Urinary bladder (tissue), 3 donors: ENCODE measurements at regions not wholly inside any gene's neighbourhood (a gene's known extent, or its start where the extent isn't known, plus 50 kb on each side); places are given as distances from the start of the nearest gene placed in this dataset.

ENCODE experiments used
- DNase-seq: peaks from one replicate; pipeline ENCODE4 v3.0.0-alpha.2; 2015; ENCODE audit errors: extremely low spot score
- H3K27ac ChIP-seq: one replicate; pipeline ENCODE4 v1.5.1; 2013; ENCODE audit warnings: low read depth, mild to moderate bottlenecking, moderate library complexity
- H3K36me3 ChIP-seq: one replicate; pipeline ENCODE4 v1.6.1; 2013; ENCODE audit warnings: mild to moderate bottlenecking, moderate library complexity; ENCODE audit not compliant: insufficient read depth
- H3K4me1 ChIP-seq: one replicate; pipeline ENCODE4 v1.6.1; 2013; ENCODE audit warnings: mild to moderate bottlenecking, moderate library complexity; ENCODE audit not compliant: insufficient read depth
- H3K4me3 ChIP-seq: one replicate; pipeline ENCODE4 v1.5.1; 2013; ENCODE audit warnings: low read depth, low read length
- WGBS: extraction: QIAGEN DNeasy Blood & Tissue Kit; methylation state at CpG from one replicate; pipeline ENCODE4 v1.1.7; 2013; 5-methylcytosine and 5-hydroxymethylcytosine counted together
- donor health status: healthy with polysubstance abuse.
- donor health status: healthy.

DNA sequence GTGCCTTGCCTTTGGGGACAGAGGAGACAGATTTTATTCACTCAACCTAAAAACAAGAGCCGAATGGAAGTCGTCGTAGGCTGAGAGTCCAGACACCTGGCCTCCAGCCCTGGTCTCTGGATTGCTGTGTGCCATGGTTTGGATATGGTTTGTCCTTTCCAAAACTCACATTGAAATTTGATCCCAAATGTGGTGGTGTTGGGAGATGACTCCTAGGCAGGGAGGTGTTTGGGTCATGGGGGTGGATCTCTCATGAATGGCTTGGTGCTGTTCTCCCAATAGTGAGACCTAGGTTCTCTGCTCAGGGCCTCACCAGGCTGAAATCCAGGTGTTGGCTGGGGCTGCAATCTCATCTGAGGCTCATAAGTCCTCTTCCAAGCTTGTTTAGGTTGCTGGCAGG, 75.5 kb downstream of the FOXD2 start:
- no peaks in the 10 kb centered on the region for H3K36me3 ChIP-seq
- no peaks in the 10 kb centered on the region for H3K4me1 ChIP-seq
- H3K4me3 ChIP-seq = no peak overlapping the region
- no peak overlapping the region for H3K27ac ChIP-seq
- 90% methylated on average over 3 of the region's 3 CpGs for WGBS
- DNase-seq = no peak

DNA sequence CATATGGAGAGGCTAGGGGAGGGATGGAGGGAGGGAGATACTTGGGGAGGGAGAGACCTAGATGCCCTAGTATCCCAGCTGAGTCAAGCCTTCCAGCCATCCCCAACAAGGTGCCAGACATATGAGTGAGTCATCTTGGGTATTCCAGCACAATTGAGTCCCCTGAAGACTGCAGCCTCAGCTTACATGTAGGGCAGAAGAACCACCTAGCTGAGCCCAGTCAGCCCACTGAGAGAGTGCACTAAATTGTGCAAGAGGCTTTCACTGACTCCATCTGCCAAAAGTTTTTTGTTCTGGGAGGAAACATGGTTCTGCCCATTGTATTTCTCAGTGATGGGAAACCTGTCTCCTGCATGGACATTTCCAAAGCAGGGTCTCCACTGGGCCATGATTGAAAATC, 76.4 kb downstream of the FOXD2 start:
- Histone ChIP-seq H3K4me3 (no peak overlapping the region), H3K4me1 (no peaks in the 10 kb centered on the region), H3K27ac (no peak overlapping the region), H3K36me3 (no peaks in the 10 kb centered on the region)
- no peak for DNase-seq

DNA sequence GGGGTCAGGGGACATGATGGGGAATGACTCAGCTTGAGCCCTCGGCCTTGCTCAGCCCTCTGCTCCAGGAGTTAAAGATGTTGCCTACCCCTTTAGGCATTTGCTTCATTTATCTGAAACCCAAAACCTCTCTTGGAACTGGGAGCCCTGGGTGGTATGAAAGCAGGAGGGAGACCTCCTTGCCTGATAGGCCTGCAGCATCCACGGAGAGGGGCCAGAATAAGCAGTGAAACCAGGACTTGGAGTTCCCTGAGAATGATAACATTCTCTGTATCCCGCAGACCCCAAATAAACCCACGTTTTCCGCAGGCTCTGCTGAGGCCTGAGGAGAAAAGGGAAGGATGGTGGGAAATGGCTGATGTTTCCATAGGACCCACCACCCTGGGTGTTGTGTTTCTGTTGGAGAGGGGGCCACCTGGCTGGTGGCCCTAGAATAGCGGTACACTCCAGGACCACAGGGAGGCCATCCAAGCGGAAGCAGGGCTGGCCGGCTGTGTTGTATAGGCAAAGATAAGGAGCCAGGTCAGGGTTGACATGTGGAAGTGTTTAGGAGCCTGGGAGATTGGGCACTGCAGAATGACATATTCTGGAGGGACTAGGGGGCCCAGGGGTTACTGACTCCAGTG, 77.4 kb downstream of the FOXD2 start:
- WGBS = 77% methylated on average over 8 of the region's 8 CpGs
- Histone ChIP-seq H3K27ac (no peak overlapping the region), H3K36me3 (no peaks in the 10 kb centered on the region), H3K4me3 (no peak overlapping the region), H3K4me1 (no peaks in the 10 kb centered on the region)
- DNase-seq = no peak

DNA sequence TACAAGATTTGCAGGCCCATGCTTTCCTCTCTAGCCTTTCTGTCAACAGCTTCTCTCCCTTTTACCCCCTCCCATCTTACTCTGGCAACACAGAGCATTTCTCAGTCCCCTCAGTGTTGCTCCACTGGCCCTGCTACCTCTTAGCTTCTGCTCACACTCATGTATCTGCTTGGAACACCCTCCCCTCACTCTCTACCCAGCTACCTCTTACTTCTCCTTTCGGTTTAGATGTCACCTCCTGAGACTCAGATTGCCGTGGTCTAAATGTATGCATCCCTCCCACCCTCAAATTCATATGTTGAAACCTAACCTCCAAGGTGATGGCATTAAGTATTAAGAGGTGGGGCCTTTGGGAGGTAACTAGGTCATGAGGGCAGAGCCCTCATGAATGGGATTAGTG, 80.1 kb downstream of the FOXD2 start:
- H3K27ac ChIP-seq = no peak overlapping the region
- 64% methylated on average over 2 of the region's 2 CpGs for WGBS
- no peak overlapping the region for H3K4me3 ChIP-seq
- H3K4me1 ChIP-seq = no peaks in the 10 kb centered on the region
- no peaks in the 10 kb centered on the region for H3K36me3 ChIP-seq
- no peak for DNase-seq

DNA sequence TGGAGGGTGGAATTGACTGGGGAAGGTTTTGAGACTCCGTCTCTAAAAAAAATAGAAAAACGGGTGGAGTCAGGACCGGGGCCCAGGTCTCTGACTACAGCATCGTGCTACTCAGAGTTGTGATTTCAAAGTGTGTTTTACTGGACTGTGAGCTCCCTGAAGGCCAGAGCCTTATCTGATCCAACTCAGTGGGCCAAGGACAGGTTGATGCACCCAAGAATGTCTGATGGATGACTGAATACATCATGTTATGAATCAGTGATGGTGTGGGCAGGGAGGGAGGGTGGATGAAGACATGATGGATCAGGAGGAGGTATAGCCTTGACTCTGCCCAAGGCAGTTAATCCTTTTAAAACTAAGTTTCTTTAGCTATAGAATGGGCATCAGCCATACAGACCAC, 81.6 kb downstream of the FOXD2 start:
- H3K27ac ChIP-seq = no peak overlapping the region
- no peaks in the 10 kb centered on the region for H3K4me1 ChIP-seq
- H3K4me3 ChIP-seq = no peak overlapping the region
- 84% methylated on average over 4 of the region's 4 CpGs for WGBS
- H3K36me3 ChIP-seq = no peaks in the 10 kb centered on the region
- no peak for DNase-seq

DNA sequence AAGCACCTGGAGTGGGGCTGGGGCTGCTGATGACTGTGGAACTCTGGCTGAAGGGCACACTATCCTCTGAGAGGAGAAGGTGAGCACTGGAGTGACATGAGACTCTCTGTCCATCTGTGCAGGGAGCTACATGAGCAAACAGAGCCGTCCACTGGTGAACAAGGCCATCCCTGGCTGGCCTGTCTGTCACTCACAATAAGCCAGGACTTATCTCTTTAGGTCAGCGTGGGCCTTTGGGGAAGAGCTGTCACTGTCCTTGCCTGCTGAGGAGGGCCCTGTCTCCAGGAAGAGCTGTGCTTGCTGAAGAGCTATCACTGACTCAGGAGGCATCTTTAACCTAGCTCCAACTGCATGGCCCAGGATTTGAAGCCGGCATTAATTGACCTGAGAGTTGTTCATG, 82.1 kb downstream of the FOXD2 start:
- DNase-seq = no peak
- H3K27ac ChIP-seq = no peak overlapping the region
- no peaks in the 10 kb centered on the region for H3K36me3 ChIP-seq
- WGBS = 92% methylated on average over 3 of the region's 3 CpGs
- no peaks in the 10 kb centered on the region for H3K4me1 ChIP-seq
- H3K4me3 ChIP-seq = no peak overlapping the region

DNA sequence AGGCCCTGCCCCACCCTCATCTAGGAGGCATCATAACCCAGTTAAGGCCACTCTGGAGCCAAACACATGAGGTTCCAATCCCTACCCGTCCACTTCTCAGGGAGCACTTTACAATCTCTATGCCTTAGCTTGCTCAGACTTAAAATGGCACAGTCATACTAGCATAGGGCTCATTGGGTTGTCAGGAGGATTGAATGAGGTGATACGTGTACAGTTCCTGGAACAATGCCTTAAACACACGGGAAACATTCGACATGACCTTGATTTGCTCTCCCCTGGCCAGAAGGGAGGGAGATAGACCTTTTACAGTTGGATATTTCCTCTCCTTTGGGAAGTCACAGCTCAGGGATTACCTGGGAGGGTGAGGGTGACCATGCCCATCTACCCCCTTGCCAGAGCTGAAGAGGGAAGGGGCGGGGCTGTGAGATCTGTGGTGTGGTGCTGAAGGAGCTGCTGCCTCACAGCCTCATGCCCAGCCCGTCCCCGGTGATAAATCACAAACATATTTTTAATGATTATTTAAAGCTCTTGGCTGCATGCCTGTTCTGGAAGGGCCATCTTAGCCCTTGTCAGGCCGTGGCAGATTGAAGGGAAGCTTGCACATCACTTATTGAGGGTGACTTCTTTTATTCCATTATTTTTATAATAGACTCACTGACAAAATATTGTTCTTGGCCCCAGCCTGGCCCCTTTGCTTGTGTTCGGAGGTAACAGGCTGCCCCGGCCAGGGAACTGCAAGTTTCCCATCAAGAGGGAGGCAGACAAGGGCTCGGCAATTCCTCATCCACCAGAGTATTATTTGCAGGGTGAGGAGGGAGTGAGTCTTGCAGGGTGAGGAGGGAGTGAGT, 83.4 kb downstream of the FOXD2 start:
- WGBS = 58% methylated on average over 11 of the region's 11 CpGs
- no peaks in the 10 kb centered on the region for H3K4me1 ChIP-seq
- no peak for DNase-seq

DNA sequence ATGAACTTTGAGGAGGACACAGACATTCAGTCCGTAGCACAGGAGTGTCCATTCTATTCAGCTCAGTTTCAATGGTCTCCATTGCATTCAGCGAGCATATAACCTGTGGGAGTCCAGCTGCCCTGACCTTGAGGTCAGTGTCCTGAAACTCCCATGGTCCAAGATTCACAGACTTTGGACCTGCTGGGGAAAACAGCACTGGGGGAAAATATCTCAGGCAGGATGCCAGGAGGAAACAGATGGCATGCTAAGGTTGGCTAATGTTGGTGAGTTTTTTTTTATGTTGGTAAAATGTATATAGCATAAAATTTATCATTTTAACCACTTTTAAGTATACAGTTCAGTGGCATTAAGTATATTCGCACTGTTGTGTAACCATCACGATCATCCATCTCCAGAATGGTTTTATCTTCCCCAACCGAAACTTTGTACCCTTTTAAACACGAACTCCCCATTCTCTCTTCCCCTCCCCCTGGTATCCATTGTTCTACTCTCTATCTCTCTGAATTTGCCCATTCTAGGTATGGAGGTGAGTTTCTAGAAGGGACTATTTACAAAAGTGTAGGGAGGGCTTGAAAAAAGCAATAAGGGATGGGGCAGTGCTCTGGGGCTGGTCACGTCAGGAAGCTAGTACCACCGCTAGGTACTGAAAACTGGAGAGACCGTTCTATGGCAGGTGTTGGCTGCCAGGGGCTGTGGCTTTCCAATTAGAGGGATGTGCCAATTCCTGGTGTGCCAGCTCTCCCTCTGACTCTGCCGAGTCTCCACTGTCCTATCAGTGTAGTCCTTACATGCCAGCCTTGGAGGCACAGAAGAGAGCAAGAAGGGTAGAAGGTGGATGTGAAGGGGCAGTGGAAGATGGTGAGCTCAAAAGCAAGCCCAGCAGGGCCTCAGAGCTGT, 85.3 kb downstream of the FOXD2 start:
- Histone ChIP-seq H3K27ac (no peak overlapping the region), H3K4me1 (no peaks in the 10 kb centered on the region), H3K36me3 (no peaks in the 10 kb centered on the region), H3K4me3 (no peak overlapping the region)
- no peak for DNase-seq
- 84% methylated on average over 10 of the region's 10 CpGs for WGBS

More for the DNA sequence above, 83.4 kb downstream of the FOXD2 start:
- Histone ChIP-seq H3K36me3 (no peaks in the 10 kb centered on the region), H3K4me3 (no peak overlapping the region), H3K27ac (no peak overlapping the region)

DNA sequence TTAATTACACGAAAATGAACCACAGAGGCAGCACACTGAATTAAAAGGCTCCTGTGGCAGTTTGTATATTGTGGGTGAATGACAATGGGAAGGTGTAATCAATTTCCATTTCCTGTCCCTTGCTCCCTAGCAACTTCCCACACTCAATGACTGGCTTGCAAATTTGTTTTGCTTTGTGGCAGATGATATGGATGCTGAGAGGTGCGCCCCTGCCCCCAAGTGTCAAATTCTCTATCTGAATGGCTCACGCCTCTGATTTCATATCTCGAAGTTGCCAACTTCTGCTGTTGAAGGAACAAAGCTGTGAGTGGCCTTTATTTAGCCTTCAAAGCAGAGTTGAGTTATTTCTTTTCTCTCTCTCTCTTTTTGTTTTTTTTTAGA, 86.0 kb downstream of the FOXD2 start:
- H3K27ac ChIP-seq = no peak overlapping the region
- H3K4me1 ChIP-seq = no peaks in the 10 kb centered on the region
- 70% methylated on average over 4 of the region's 4 CpGs for WGBS

DNA sequence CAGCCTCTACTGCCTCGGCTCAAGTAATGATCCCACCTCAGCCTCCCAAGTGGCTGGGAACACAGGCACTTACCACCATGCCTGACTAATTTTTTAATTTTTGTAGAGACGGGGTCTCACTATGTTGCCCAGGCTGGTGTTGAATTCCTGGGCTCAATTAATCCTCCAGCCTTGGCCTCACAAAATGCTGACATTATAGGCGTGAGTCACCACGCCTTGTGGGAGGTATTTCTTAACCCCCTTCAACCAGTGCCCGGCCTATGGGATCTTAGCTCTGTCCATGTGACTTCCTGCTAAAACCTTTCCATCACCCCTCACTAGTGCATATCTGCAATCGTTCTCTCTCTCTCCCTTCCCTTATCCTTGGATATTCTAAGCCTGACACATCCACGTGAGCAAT, 86.4 kb downstream of the FOXD2 start:
- Histone ChIP-seq H3K4me3 (no peak overlapping the region), H3K36me3 (no peaks in the 10 kb centered on the region), H3K27ac (no peak overlapping the region), H3K4me1 (no peaks in the 10 kb centered on the region)
- DNase-seq = no peak
- WGBS = 75% methylated on average over 7 of the region's 7 CpGs

More for the DNA sequence above, 86.0 kb downstream of the FOXD2 start:
- no peak overlapping the region for H3K4me3 ChIP-seq
- no peak for DNase-seq
- no peaks in the 10 kb centered on the region for H3K36me3 ChIP-seq

DNA sequence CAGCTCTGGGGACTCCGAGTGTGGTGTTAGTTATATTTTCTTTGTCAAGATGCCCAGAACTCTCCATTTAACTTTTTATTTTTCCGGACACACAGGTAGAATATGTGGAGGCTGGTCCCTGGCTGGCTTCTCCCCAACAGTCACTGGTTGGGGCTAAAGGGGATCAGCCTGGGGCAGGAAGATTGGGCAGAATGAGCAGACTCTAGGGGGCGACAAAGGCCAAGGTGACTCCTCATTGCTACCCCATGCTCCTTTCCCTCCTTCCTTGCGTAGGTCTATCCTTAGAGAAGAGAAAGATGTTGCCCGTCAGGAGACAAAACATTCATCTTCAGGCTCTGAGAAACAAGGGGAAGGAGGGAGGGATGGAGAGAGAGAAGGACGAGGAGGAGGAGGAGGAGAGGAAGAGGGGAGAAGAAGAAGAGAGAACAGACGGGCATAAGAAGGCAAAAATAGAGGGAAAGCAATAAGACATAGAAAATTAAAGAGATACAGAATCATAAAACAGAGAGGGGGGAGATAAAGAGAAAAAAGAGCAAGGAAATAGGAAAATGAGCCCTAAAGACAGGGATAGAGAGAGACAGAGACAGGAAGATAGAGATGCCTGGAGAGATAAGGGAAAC, 89.9 kb downstream of the FOXD2 start:
- no peaks in the 10 kb centered on the region for H3K4me1 ChIP-seq
- H3K4me3 ChIP-seq = no peak overlapping the region
- DNase-seq = no peak
- H3K36me3 ChIP-seq = no peaks in the 10 kb centered on the region
- H3K27ac ChIP-seq = no peak overlapping the region
- WGBS = 56% methylated on average over 7 of the region's 7 CpGs

DNA sequence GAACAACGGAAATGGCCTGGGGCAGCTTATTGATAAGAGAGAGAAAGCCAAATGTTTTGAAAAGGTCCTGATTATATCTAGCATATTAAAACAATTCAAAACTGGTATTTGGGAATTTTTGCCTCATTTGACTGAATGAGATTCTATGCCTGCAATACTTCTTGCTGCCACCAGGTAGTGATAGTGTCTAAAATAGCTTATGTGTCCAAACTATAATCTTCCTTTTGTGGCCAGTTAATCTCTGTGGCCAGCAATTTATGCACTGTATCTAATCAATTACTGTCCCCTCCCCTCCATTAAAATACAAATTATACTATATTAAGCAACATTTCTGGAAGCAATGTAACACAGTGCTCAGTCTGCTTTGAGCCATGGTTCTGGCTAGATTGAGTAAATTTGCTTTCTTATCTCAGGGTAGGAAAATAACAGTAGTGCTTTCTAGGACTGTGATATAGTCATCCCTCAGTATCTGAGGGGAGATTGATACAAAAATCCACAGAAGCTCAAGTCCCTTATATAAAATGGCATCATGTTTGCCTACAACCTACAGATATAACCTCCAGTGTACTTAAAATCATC, 91.8 kb downstream of the FOXD2 start:
- 77% methylated on average over 1 of the region's 1 CpG for WGBS
- Histone ChIP-seq H3K4me3 (no peak overlapping the region), H3K4me1 (peaks cover 2% of the 10 kb centered on the region), H3K36me3 (no peaks in the 10 kb centered on the region), H3K27ac (no peak overlapping the region)
- no peak for DNase-seq
